HG03025 (cell line): ENCODE measurements at regions not wholly inside any gene's neighbourhood (a gene's known extent, or its start where the extent isn't known, plus 50 kb on each side); places are given as distances from the start of the nearest gene placed in this dataset.
"Not testable (repeated sequence)": the region's sequence is repeated elsewhere in the genome, so short reads cannot be mapped to it uniquely, and the experiment has no call there.

Experiments
- ATAC-seq: cut with Tn5 transposase; IDR thresholded peaks from one replicate; pipeline ENCODE4 v1.9.1; 2021; ENCODE audit warnings: mild to moderate bottlenecking, moderate library complexity; ENCODE audit not compliant: unreplicated experiment, low FRiP score

GRCh38 chrX:13226214-13226613, 93.6 kb downstream of the ATXN3L start:
- ATAC-seq = no peak

DNA sequence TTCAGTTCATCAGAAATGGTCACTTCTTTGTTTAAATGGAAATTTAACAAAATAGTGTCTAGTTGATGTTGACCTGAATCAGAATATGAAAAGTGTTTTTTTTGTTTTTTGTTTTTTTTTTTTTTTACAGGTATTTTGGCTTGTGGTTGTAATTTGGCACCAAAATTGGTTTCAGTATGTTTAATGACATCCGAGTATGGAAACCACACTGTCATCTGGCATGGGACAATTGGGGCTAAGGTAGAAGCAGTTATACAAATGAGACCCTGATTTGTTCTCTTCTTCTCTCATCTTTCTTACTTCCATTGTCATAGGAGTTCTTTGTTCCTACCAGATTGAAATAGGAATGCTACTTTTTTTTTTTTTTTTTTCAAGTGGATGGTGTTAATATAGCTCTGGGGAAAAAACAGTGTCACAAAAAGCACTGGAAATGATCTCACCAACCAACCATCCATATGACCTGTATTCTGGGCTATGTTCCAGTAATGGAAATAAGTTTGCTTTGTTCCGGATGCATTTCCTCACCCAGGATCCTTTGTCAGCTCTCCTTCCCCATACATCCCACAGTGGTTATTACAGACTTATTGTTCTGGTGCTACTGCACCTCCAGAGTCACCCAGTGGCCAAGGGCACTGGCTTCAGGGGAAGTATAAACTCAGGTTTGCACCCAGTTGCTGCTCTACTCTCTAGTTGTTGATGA, 95.8 kb downstream of the ATXN3L start:
- no peak for ATAC-seq

GRCh38 chrX:13220916-13221315, 98.9 kb downstream of the ATXN3L start:
- no peak for ATAC-seq

GRCh38 chrX:13219991-13220764, 99.7 kb downstream of the ATXN3L start:
- no peak for ATAC-seq

GRCh38 chrX:13218758-13219157, 101.1 kb downstream of the ATXN3L start:
- ATAC-seq = no peak

DNA sequence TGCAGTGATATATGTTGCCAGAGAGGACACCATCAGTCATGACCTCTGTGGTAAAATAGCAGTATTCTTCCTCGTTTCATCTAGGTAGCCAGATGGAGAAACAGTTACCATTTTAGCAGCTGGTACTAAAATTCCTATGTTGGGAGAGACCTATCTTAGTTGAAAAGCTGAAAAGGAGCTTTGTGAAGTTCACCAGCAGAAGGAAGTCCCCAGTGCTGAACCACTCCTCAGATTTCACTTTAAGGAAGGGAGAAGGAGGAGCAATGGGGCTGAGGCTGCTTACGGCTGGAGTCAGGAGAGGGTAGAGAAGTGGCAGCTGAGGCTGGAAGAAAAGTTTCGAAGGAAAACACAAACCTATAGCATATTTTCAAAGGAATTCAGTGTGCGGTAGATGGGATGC, 103.7 kb downstream of the ATXN3L start:
- no peak for ATAC-seq

DNA sequence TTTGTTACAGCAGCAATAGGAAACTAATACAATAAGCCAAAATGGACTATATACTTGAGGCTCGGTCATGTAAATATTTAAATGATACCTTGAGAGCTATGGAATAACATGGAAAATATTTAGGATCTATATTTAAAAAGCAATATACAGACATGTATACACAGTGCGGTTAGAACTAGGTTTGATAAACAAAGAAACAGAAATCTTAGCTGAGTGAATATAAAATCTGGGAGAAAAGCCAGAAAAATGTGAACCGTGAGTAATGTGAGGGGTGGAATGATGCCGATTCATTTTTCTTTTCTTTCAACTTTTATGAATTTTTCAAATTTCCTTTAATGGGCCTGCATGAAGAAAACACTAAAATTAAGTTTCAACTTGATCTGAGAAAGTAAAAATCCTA, 104.1 kb downstream of the ATXN3L start:
- no peak for ATAC-seq

DNA sequence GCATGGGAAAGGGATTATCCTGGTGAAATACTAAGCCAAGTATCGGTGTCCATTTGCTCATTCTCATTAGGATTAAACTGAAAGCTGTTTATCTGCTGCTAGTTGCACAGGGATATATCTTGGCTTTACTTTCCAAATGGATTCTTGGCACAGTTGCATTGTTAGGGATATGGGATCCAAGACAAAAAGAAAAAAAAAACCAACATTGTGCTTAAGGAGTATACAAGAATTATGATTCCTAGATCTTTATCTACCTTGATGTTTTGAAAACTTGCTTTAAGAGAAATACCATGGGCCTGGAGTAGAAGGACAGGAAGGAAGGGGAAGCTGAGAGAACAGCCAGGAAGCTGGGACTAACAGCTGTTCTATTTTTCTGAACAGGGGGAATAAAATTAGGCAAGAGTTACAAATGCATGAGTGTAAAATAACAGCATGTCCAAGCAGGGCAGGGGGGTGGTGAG, 107.6 kb downstream of the ATXN3L start:
- ATAC-seq = no peak

GRCh38 chrX:13210142-13210541, 109.7 kb downstream of the ATXN3L start:
- not testable (repeated sequence) for ATAC-seq

GRCh38 chrX:13209704-13210103, 110.1 kb downstream of the ATXN3L start:
- not testable (repeated sequence) for ATAC-seq

- ATAC-seq = no peak
Measured at GRCh38 chrX:13208281-13208935, 111.4 kb downstream of the ATXN3L start.

DNA sequence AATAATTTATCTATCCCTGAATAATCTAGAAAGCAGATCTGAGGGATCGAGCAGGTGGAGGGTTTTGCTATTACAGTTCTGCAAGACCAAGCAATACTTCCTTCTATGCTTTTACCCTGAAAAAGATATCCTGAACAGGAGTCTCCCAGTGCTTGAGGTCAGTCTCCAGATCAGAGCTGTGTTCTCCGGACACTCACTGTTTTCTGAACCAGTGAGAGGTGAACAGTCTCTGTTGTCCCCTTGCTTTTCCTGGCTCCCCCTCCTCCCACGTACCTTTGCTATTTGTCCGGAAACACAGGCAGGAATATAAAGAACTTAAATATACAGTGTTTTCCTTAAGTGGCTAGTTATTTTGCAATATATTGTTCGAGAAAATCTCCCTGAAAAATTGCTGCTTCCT, 116.6 kb downstream of the ATXN3L start:
- no peak for ATAC-seq

DNA sequence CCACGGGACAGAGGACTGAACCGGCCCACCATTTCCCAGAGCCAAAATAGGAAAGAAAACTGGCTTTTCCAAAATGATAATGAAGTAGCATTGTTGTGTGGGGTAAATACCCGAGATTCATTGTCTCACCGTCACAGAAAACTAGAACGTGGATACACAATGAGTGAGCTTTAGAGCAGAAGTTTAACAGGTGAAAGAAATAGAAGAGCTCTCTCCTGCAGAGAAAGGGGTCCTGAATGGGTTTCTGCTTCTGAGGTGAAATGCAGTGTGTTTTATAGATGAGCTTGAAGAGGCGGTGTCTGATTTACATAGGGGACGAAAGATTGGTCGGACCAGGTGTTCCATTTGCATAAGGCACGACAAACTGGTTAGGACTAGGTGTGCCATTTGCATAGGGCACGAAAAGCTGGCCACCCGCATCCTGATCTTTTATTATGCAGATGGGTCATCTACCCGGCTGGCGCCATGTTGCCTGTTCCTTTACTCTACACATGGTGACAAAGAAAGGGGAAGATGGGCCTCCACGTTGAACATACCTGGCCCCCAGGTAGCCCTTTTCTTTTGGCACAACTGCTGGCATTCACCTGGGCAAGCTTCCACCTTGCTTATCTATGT, 118.1 kb downstream of the ATXN3L start:
- no peak for ATAC-seq

DNA sequence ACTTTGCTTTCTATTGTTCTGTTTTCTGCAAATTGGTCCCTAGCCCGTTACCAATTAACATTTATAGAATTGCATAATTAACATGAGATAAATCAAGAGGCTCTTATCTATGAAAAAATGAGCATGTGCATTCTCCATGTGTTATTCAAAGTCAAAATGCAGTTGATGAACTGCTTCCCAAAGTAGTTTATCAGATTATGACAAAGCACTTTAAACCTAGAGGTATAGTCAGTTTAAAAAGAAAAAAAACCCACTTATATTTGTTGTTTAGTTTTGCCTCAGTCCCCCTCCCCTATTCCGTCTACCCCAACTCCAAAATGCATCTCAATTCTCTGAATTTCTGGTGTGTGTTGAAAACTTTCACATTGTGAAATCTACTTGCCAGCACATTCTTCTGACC, 119.5 kb downstream of the ATXN3L start:
- no peak for ATAC-seq

- no peak for ATAC-seq
Measured at GRCh38 chrX:13198762-13199064, 121.1 kb downstream of the ATXN3L start.

GRCh38 chrX:13198056-13198761, 121.6 kb downstream of the ATXN3L start:
- ATAC-seq = no peak

- ATAC-seq = no peak
Measured at GRCh38 chrX:13196782-13197181, 123.1 kb downstream of the ATXN3L start.

GRCh38 chrX:13195340-13195739, 124.5 kb downstream of the ATXN3L start:
- ATAC-seq = no peak

DNA sequence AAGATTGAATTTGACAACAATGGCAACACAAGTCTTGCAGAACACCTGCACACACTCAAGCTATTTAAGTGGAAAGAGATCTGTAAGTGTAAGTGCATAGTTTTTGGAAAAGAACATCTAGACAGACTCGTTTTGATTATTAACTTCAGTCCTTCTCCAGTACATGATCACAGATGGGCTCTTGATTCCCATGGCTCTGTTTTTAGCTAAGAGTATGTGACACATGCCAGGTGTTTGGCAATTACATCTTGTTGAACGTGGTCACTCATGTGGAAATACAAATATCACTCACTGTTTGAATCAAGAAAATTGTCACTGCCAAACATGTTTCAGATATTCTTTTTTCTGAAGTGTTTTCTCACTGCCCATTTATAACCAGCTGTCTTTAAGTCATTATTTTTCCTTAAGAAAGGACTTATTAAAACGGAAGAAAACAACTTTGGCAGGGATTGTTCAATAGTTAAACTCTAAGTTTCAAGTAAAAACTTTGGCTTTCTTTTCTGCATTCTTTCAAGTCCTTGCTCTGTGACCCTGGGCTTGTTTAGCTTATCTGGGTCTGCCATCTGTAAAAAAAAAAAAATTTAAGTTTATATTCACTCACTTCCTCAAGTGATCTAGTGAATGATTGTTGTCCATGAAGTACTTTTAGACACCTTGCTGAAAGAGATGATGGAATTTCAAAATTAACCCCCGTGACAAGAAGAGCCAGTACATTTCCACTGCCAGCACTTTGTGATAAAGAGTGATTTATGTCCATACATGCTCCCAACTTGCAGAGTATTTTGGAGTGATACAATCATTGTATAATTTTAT, 125.4 kb downstream of the ATXN3L start:
- no peak for ATAC-seq

DNA sequence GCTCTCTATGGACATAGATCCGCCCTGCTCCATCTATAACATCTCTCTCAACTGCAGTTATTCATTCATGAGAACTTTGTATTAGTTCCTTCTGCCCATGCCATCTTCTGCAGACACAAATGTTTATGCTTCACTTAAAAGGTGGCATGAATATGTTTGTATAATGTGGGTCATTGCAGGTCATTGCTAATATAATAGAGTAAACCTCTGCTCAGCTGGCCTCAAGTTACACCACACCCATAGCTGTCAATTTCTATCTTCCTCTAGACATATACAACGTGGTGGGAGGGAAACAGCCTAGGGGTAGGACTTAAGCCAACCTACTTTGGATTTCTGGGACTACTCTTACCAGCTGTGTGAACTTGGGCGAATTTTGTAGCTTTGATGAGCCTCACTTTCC, 129.8 kb downstream of the ATXN3L start:
- no peak for ATAC-seq
